Activated CD4-positive, alpha-beta T cell treated with anti-CD3 and anti-CD28 coated beads, Interleukin-2, amount 50 U/mL, for 48 hours (primary cell): ENCODE measurements at regions not wholly inside any gene's neighbourhood (a gene's known extent, or its start where the extent isn't known, plus 50 kb on each side); places are given as distances from the start of the nearest gene placed in this dataset.
"Not testable (repeated sequence)": the region's sequence is repeated elsewhere in the genome, so short reads cannot be mapped to it uniquely, and the experiment has no call there.

Experiments
- DNase-seq, 2 experiments: peaks; one replicate each; pipeline ENCODE4 v3.0.0-alpha.2; 2020

- DNase-seq: not testable (repeated sequence)
Measured at GRCh38 chr5:87212183-87212582, 55.5 kb upstream of the RASA1 start.

- not testable (repeated sequence) for DNase-seq
Measured at GRCh38 chr5:87217480-87217879, 50.2 kb upstream of the RASA1 start.
